Hindlimb muscle (tissue), 1 donor: ENCODE measurements at regions not wholly inside any gene's neighbourhood (a gene's known extent, or its start where the extent isn't known, plus 50 kb on each side); places are given as distances from the start of the nearest gene placed in this dataset.
A peak's percentile ranks its signal among the peaks of the same experiment; 100 is the strongest.

Source experiments
- DNase-seq: peaks from one replicate; pipeline ENCODE4 v3.0.0-alpha.2; 2013

DNA sequence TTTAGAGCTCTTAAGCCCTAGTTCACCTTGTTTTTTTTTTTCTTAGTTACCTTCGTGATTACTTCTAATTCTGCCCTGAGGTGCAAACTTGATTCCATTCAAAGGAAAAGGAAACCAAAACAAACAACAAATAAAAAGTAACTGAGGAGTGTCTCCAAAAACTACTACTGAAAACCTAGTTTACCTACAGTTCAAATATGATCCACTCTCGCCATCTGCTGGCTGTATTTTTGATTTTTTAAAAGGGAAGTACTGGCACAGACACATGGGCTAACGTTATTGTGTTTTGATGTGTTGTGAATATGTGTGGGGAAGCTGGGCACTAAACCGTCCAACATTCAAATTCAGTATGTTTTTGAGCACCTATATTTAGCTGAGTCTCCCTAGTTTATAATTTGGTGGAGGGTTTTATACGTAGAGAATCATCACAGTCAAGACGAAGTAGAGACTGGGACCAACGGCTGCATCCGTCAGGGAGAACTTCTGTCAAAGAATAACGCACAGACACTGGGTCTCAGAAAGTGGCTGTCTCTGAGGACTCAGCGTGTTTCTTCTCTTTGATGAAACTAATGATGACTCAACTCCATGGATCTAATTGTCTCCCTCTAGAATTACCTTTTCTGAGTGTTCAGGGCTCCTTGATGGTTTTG lies 373.5 kb upstream of the BTBD3 start:
- DNase-seq = peak; percentile 73

- DNase-seq = no peak
Measured at GRCh38 chr20:11546939-11547338, 370.8 kb upstream of the BTBD3 start.

- DNase-seq = no peak
Measured at GRCh38 chr20:11549172-11550103, 368.3 kb upstream of the BTBD3 start.

GRCh38 chr20:11550657-11551338 lies 366.9 kb upstream of the BTBD3 start:
- DNase-seq = no peak

DNA sequence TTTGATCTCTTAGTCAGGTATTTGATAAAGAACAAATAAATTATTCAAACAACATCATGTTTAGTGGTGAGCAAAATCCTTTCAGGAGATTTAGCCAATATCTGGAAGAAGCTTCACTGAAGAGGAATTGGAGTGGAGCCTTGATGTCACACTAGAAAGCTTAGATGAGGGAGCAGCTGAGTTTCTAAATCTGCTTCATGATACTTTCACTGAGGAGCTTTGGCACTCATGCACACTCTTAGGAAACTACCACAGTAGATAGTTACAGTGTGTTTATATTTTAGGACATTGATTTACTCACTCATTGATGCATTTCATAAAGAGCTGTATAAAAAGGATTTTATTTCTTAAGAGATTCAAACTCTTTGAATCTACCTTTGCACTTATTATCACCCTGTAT lies 366.2 kb upstream of the BTBD3 start:
- no peak for DNase-seq

DNA sequence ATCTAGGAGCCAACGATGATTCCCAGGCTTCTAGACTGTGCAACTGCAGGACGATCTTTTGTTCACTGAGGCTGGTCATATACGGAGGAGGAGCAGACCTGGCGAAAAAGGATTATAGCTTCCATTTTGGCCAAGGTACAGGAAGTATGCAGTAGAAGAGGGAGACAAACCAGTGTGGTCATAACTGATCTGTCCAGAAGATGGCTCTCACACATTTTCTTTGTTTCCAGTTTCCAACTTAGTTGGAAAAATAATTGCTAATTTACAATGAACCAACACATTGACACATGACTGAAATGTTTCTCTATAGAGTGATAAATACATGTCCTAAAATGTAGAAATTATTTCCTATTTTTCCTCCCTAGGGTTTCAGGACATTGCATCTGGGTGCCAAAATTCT lies 364.1 kb upstream of the BTBD3 start:
- no peak for DNase-seq

DNA sequence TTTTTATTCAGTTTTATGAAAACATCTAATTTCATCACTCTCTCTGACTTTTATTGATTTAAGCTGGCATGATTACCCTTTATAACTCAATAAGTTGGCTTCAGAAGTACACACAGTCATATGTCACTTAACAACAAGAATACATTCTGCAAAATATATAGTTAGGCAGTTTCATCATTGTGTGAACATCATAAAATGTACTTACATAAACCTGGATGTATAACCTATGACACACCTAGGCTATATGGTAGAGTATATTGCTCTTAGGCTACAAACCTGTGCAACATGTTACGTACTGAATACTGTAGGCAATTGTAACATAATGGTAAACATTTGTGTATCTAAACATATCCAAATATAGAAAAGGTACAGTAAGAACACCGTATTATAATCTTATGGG lies 362.2 kb upstream of the BTBD3 start:
- no peak for DNase-seq

DNA sequence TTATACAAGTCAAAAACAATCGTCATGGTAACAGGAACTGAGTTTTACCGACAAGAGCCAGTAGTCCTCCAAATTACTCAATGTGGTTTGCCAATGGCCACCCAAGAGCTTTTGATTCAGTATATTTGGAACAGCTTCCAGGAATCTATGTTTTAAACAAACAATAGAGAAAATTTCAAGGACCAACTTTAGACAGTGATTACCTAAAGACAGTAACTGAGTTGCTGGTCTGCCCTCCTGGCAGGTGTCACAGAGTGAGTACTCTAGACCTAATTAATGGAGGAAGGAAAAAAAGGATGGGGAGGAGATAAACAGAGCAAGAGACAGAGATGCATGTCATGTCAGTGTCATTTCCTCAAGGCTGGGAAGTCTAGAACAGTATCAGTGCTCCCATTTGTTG lies 361.3 kb upstream of the BTBD3 start:
- DNase-seq = no peak

- DNase-seq = no peak
Measured at GRCh38 chr20:11564491-11564890, 353.2 kb upstream of the BTBD3 start.

- no peak for DNase-seq
Measured at GRCh38 chr20:11569163-11569562, 348.5 kb upstream of the BTBD3 start.

- DNase-seq = no peak
Measured at GRCh38 chr20:11573507-11573906, 344.2 kb upstream of the BTBD3 start.

DNA sequence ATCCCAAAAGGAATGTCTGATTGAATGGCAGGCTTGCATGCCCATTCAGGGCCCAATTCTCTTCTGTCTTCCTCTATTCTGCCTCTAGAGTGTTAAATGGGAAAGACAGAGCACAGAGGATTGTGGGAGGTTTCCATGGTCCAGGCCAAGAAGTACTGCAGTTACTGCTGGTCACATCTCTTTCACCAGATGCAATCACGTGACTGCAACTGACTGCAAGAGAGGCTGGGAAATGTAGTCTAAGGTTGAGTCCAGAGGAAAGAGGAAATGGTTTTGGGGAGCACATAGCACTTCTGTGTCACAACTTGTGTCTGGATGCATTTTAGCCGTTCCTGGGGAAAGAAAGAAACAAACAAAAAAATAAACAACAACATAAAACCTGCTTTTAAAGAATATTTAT lies 336.4 kb upstream of the BTBD3 start:
- DNase-seq = no peak

DNA sequence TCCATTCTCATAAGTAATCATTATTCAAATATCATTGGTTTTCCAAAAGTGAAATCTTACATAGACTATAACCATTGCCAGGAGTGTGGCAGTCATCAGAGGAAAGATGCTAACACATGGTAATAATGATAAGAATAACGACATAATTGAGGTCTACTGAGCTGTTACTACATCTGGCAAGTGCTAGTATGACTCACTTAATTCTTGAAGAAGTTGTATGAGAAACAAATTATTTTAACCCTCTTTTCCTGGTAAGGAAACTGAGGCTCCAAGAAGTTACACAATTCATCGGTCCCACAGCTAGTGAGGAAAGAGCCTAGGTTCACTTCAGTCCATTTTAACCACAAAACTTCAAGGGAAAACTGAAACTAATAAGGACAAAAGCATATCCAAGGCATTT lies 335.6 kb upstream of the BTBD3 start:
- DNase-seq = no peak

GRCh38 chr20:11585752-11586352 lies 331.8 kb upstream of the BTBD3 start:
- DNase-seq = peak; percentile 12

DNA sequence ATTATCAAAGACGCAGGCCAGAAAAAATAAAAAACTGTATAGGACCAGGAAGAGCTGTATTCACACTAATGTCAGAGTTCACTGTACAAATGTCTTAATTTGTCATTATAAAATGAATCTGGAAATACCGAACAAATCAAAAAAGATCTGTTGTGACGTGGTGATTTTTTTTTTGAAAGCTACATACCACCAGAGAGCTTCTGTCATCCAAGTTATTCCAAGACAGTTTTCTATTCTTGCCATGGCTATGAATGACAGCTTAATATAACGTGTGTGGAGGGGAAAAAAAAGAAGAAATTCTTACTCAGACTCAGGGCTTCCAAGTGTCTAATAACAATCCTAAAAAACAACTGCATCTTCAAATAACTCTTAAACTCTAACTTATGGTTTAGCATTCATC lies 328.8 kb upstream of the BTBD3 start:
- no peak for DNase-seq

DNA sequence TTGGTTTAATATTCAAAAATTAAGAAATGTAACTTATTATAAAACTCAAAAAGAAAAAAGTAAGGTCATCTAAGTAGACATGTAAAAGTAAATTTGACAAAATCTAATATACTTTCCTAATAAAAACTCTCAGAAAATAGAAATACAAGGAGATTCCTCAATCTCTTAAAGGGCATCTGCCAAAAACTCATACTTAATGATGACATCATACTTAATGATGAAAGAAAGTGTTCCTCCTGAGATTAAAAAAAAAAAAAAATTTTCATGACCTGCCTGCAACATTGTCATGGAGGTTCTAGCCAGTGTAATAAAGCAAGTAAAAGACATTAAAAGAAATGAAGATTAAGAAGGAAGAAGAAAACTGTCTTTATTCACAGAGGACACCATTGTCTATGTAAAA lies 325.7 kb upstream of the BTBD3 start:
- no peak for DNase-seq

GRCh38 chr20:11604339-11604738 lies 313.4 kb upstream of the BTBD3 start:
- DNase-seq = no peak

GRCh38 chr20:11607047-11607446 lies 310.6 kb upstream of the BTBD3 start:
- no peak for DNase-seq

DNA sequence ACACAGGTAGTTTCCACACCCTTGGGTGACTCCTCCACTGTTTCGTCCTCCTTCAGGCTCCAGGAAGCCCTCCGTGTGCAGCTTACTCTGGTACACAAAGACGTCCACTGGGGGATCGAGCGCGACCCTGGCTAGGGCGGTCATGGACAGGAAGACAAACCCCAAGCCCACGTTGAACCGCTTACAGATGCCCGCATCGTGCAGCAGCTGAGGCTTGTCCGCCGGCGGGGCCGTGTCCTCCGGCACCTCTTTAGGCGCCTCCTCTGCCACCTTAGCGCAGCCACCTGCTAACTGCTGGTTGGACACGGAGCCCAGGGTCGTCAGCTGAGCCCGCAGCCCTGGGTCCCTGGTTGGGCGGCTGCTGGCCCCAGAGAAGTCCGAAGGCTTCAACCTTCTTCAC lies 309.0 kb upstream of the BTBD3 start:
- no peak for DNase-seq

DNA sequence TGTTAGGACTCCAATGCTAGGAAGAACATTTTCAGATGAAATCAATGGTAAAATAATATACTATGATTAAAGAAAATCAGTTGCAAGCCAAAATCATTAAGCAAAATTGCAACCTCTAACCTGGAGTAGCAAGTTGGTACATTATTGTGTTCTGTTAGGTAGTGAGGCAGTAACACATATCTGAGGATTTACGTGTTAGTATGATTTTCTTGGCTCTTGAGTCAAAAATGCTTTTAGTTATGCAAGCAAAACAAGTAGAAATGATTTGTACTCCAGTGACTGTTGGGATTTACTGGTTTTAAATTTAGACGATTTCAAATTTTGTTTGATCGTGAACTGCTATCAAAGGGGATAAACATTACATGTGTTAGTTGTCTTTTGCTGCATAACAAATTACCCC lies 293.0 kb upstream of the BTBD3 start:
- no peak for DNase-seq

DNA sequence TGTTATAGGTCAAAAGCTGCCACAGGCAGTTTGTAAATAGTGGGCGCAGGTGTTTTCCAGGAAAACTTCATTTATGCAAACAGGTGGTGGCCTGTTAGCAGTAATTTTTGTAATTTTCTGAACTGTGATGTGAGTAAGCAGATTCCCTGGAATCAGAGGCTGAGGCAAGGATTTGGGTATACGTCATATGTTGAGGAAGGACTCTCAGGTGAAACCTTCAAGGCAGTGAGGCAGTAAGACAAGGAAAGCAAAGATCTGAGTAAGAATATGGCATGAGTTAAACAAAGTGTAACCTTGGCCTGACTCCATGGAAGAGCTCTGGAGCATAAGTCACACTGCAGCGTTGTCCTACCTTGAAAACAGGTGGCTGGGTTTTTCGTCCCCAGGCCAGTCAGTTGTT lies 291.1 kb upstream of the BTBD3 start:
- no peak for DNase-seq

DNA sequence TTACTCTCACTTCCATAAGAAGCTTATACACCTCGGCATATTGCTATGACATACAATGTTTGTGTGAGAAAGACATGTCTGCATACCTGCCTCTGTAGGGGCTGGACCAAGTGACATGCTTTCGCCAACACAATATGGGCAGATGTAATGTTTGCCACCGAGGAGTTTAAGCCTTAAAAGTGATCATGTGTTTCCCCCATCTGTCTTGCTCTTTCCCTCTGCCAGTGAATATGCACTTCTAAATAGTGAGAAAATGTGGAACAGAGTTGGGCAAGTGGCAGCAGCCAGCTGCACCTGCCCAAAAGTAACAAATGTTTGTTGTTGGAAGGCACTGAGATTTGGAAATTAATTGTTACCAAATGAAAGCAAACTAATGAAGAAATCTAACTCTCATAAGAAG lies 274.8 kb upstream of the BTBD3 start:
- DNase-seq = no peak

DNA sequence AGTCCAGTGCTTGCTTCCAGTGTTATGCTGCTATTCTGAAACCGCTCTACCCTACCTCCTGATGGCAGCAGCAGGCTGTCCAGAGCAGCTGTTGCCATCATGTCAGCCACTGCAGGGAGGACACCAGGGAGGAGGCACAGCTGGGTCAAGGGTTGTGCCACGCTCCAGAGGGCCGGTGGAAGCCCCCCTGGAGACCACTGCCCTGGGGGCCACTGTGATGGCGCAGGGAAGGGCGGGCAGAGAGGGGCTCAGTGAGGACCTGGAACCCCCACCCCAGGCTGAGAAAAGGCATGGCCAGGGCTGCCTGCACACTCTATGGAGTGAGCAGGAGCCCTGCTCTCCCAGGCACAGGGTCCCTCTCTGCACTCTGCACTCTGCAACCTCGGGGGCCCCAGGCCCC lies 271.3 kb upstream of the BTBD3 start:
- no peak for DNase-seq
